Stimulated activated CD4-positive, alpha-beta T cell treated with anti-CD3 and anti-CD28 coated beads, Interleukin-1b, Interleukin-23, amount 100 ng/mL, for 48 hours (primary cell): ENCODE measurements at regions not wholly inside any gene's neighbourhood (a gene's known extent, or its start where the extent isn't known, plus 50 kb on each side); places are given as distances from the start of the nearest gene placed in this dataset.
"Not testable (repeated sequence)": the region's sequence is repeated elsewhere in the genome, so short reads cannot be mapped to it uniquely, and the experiment has no call there.

Experiments
- DNase-seq: peaks from one replicate; pipeline ENCODE4 v3.0.0-alpha.2; 2020

DNA sequence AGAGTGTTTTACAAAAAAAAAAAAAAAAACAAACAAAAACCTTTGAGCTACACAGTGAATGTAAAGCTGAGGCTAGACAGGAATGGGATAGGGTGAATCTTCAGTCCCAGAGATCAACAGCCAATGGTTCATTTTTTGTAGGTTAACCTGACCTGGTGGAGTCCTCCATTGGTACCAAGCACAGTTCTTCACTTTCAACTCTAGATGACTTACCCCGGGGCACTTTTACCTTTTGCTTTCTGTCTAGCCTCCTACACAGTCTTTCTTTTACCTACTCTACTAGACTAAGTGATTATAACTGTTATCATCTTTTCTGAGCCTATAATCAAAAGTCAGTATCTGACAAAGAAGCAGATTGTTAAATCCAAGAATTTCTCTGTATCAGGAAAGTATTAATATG is 50.9 kb downstream of the ANXA2R start:
- no peak for DNase-seq

GRCh38 chr5:42988568-42988967 is 51.6 kb downstream of the ANXA2R start:
- DNase-seq = no peak

DNA sequence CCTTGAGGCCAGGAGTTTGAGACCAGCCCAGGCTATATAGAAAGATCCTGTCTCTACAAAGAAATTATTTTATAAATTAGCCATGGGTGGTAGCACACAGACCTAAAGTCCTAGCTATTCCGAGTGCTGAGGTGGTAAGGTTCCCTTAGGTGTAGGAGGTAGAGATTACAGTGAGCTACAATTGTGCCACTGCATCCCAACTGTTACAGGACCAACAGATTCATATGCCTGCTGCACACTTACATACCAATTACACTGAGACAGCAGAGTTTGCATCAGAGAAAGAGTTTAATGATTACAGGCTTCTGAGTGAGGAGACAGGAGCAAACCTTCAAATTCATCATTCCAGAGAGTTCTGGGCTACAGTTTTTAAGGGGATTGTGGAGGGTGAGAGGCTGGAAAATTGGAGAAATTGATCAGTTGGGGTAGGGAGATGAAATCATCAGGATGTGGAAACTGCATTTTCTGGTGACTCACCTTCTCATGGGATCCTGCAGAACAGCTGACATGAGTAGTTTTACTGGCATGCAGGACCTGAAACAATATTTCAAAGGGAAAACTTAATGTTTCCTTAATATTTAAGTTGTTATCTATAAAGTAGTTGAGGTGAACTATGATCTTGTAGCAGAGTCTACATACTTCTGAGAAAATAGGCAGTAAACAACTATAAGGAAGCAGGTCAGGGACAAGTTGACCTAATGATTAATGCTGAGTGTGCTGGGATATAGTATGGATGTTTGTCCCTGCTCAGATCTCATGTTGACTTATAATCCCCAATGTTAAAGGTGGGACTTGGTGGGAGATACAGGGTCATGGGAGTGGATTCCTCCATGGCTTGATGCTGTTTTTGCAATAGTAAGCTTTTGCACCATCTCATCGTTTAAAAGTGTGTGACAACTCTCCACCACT is 54.7 kb downstream of the ANXA2R start:
- DNase-seq = no peak

DNA sequence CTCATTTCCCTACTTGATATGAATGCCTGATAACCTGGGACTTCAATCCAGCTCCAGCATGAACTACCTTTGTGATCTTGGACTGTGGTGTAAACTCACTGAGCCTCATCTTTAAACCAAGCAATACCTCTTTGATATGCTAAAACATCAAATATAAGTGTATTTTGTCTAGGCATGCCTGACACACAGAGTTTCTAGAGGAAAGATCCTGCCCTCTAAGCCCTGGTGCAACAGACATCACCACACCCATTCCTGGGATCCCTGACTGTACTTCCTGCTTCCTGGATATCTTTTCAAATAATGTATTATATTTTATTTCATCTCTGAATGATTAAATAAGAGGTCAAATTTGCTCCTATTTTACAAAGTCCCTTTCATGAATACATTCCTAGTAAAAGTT is 55.8 kb downstream of the ANXA2R start:
- DNase-seq = no peak

DNA sequence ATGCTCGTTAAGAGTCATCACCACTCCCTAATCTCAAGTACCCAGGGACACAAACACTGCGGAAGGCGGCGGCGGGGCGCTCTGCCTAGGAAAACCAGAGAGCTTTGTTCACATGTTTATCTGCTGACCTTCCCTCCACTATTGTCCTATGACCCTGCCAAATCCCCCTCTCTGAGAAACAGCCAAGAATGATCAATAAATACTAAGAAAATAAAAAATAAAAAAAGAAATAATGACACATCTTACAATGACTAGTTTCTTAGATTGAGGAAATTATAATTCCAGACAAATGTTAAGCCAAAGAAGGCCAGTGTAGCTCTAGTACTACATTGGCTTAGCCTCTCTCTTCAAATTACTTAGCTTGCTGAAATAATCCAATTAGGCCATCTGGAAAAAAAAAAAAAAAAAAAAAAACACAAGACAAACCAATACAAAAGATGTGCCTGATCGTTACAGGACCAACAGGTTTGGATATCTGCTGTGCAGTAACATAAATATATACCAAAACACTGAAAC is 58.0 kb downstream of the ANXA2R start:
- no peak for DNase-seq

GRCh38 chr5:42981417-42982106 is 58.6 kb downstream of the ANXA2R start:
- not testable (repeated sequence) for DNase-seq

DNA sequence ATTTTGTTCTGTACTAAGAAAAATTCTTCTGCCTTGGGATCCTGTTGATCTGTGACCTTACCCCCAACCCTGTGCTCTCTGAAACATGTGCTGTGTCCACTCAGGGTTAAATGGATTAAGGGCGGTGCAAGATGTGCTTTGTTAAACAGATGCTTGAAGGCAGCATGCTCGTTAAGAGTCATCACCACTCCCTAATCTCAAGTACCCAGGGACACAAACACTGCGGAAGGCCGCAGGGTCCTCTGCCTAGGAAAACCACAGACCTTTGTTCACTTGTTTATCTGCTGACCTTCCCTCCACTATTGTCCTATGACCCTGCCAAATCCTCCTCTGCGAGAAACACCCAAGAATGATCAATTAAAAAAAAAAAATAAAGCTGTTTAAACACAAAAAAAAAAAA is 59.1 kb downstream of the ANXA2R start:
- not testable (repeated sequence) for DNase-seq

DNA sequence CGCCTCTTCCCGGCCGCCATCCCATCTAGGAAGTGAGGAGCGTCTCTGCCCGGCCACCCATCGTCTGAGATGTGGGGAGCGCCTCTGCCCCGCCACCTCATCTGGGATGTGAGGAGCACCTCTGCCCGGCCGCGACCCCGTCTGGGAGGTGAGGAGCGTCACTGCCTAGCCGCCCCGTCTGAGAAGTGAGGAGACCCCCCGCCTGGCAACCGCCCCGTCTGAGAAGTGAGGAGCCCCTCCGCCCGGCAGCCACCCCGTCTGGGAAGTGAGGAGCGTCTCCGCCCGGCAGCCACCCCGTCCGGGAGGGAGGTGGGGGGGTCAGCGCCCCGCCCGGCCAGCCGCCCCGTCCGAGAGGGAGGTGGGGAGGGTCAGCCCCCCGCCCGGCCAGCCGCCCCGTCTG is 59.7 kb downstream of the ANXA2R start:
- DNase-seq = not testable (repeated sequence)

DNA sequence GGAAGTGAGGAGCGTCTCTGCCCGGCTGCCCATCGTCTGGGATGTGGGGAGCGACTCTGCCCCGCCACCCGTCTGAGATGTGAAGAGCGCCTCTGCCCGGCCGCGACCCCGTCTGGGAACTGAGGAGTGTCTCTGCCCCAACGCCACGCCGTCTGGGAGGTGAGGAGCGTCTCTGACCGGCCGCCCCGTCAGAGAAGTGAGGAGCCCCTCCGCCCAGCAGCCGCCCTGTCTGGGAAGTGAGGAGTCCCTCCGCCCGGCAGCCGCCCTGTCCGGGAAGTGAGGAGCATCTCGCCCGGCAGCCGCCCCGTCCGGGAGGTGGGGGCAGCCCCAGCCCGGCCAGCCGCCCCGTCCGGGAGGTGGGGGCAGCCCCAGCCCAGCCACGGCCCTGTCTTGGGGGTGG is 60.9 kb downstream of the ANXA2R start:
- DNase-seq = not testable (repeated sequence)

DNA sequence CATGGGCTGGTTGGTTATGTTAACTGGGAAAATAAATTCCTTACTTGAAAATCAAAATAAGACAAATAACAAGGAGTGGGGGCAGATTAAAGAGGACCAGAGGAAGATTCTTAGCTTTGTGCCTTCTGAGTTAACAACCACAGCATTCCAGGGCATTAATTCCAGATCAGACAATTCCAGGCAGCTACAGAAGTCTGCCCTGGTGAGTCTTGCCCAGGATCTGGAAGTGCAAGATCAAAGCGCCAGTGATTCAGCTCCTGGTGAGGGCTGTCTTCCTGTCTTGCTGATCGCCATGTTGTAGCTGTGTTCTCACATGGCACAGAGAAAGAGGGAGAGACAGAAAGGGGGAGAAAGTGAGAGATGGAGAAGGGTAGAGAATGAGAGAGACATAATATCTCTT is 65.6 kb downstream of the ANXA2R start:
- DNase-seq = no peak

DNA sequence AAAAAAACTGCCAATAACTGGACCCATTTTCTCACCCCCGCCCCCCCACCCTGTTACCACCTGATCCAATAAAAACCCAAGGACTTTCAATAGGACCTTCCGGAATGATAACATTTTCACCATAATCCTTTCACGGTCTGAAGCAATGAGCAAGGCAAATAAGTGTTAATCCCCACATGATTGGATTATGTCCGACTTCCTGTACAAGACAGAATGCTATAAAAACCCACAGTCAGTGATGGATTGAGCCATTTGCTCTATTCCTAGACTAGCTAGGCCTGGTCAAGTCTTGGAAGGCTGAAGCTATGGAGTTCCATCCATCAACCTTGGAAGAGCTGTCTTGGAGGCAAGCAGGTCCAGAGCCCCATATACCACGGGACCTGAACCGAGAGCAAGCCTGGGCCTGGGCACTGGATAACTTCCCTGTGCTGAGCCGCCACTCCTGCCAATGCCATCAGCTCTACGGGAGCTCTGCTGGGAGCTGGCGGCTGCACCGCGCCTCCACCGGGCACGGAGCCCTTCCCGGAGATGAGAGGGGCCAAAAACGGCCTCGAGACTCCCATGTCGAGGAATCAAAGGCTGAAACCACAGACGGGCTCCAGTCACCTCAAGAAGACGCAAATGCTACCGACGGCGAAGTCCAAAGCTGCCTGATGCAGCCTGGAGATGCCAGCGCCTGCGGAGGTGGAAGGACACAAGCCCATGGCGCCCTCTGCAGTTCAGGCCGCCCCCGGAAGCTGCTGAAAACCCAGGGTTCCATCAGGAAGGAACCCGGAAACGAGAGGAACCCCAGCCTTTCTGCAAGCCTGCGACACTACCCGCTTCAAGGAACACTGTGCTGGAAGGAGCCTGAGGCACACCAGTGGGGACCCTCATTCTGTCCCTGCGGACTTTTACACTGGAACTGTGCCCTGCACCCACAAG is 69.2 kb downstream of the ANXA2R start:
- peak; percentile 15 for DNase-seq

DNA sequence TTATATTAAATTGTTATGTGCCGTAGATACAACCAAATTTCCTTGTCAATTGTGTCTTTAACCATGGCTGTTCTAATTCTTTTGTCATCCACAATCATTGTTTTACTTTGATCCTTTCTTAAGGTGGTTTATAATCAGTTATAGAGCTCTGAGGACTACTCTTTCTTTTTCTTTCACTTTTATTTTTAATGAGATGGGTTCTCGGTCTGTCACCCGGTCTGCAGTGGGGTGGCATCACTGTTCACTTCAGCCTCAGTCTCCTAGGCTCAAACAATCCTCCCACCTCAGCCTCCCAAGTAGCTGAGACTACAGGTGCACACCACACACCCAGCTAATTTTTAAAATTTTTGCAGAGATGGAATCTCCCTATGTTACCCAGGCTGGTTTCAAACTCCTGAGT is 74.2 kb downstream of the ANXA2R start:
- DNase-seq = no peak

GRCh38 chr5:42963412-42963811 is 76.7 kb downstream of the ANXA2R start:
- no peak for DNase-seq

DNA sequence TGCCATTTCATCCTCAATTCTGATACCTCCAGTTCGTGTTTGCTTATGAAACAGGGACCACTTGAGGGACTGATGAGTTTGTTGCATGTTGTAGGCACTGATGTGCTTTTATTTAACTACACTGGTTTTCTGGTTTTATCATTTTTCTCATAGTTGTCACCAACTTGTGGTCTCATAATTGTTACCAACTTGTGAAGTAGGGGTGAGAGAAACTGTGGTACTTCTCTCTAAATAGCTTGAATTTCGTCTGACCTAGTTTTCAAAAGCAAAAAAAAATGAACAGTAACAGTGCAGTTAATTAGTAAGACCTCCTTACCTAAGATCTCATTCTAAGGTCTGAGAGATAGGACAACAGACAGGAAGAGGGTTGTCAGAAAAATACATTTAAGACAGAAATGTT is 78.0 kb downstream of the ANXA2R start:
- no peak for DNase-seq

GRCh38 chr5:42960506-42960905 is 79.6 kb downstream of the ANXA2R start:
- DNase-seq = no peak

DNA sequence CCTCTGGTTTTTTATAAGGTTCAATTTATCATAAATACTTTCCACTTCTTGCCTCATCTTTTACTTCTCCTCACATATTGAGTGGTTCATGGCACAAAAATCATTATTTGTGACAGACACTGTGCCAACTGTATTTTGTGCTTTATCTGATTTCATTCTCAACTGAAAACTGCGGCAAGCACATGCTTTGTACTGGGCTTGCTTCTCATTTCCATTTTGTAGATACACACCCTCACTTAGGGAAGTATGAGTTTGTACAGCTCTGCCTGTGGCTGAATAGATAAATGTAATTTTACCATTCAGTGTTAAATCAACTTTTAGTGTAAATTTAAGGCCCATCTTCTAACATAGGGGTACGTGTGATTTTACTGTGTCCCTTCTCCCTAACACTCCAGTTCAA is 83.6 kb downstream of the ANXA2R start:
- no peak for DNase-seq

- DNase-seq = no peak
Observed at GRCh38 chr5:42953041-42953440, 87.1 kb downstream of the ANXA2R start.

DNA sequence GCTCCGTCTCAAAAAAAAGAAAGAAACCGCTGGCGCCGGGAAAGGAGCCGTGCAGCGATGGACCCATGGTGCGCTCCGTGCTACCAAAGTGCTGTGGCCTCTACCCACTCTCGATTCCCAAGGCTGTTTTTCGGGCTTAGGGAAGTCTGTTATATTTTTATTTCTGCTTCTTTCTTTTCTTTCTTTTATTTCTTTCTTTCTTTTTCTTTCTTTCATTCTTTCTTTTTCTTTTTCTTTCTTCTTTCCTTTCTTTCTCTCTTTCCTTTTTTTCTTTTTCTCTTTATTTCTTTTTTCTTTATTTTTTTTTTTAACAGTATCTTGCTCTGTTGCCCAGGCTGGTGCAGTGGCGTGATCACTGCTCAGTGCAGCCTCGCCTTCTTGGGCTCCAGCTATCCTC is 87.5 kb downstream of the ANXA2R start:
- no peak for DNase-seq

GRCh38 chr5:42951293-42951840 is 88.8 kb downstream of the ANXA2R start:
- DNase-seq = peak; percentile 77

- DNase-seq = peak; percentile 75
Observed at GRCh38 chr5:42950456-42951292, 89.4 kb downstream of the ANXA2R start.

DNA sequence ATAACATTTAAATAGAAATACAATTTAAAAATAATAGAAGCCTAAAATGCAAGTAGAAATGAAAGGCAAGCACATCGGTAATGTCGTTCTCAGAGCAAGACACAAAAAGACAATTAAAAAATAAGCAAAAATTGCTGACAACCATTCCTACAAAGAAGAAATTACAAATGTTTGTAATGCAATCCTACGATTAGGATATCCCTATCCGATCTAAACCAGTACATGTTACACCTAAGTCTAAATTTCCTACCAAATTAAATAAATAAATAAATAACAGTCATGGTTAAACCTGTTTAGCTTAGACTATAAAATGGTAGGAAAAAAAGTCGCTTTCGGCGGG is 90.0 kb downstream of the ANXA2R start:
- no peak for DNase-seq
